DMS53 (cell line): ENCODE measurements at regions not wholly inside any gene's neighbourhood (a gene's known extent, or its start where the extent isn't known, plus 50 kb on each side); places are given as distances from the start of the nearest gene placed in this dataset.
"Not testable (repeated sequence)": the region's sequence is repeated elsewhere in the genome, so short reads cannot be mapped to it uniquely, and the experiment has no call there.

Source experiments
- DNase-seq: peaks from one replicate; lab custom pipeline; 2025; lab: John Stamatoyannopoulos, UW

DNA sequence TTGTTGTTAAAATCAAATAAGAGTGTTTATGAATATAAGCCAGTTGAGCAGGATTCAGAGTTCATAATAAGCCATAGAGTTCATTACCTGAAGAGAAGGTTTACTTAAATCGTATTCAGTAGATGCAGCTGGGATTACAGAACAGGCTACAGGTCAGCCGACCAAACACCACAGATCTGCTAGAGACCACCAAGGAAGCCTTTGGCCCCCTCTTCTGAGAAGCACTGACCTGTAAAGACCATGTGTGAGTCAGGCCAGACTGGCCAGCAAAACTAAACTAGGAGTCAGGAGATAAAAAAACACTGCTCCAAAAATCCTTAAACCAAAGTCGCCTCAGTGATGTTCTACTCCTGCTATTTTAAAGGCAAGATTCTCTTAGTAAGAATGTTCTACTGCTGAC, 1125.5 kb downstream of the FAT4 start:
- DNase-seq, result no peak

DNA sequence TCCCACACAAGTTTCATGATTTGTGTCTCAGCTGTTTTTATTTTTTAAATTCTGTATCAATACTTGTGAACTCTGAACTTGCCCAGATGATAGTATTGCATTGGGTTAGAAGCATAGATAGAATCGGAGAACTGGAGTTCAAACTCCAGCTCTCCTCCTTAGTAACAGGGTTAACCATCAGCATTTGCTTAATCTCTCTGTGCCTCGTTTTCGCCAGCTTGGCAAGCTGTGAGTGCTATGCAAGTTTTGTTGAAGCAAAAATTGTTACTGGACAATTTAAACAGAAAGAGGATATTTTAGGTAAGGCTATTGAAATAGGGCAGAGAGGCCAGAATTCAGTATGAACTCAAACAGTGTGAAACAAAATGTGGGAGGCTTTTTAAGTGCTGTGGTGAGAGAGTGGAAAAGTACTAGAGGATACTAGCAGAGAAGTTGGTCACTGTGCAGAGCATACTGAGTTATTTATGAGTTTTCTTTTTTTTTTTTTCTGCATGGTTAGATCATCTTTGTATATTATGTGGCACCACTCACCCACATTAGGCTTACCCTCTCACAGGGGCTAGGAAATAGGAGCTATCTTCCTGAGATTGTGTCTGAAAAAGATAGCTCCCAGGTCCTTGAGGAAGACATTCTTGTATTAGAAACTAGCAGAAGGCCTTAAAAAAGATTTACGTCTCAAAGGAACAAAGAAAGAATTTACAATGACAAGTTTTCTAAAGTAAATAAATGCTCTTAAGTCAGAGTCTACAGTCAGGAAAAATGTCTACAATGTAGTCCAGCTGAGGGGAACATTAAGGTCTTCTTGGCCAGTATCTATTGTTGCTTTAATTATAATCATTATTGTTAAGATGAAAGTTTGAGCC, 1126.6 kb downstream of the FAT4 start:
- DNase-seq, result no peak

DNA sequence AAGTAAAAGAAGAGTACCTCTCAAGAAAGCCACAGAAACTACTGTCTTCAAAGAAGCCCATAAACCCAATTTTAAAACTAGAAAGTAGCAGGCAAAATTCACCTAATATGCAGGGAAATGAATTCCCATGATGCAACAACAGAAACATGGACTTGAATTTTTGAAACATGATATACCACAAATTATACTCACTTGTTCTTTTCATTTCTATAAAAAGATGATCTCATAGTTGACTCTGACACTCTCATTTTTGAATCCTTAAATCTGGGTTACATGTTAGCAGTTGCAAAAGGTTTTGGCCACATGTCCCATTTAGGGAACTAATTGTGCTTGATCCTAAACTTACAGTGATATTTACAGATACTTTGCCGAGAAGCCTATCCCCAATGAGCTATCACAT, 1130.8 kb downstream of the FAT4 start:
- no peak for DNase-seq

DNA sequence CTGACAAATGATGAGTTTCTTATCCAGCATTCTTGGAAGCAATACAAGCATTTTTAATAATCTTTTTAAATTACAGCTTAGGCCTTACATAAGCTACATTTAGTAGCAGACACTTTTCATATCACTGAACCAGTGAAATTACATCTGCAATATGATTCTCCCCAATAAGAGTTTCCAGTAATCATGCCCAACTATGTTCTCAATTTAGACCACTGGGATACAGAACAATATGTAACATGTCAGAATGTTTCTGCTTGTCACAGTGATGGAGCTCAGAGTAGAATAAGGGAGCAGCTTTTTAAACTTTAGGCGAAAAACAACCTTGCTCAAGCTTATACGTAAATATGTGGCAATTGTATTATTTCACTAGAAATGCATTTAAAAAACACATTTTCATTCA, 1132.2 kb downstream of the FAT4 start:
- DNase-seq, result no peak

DNA sequence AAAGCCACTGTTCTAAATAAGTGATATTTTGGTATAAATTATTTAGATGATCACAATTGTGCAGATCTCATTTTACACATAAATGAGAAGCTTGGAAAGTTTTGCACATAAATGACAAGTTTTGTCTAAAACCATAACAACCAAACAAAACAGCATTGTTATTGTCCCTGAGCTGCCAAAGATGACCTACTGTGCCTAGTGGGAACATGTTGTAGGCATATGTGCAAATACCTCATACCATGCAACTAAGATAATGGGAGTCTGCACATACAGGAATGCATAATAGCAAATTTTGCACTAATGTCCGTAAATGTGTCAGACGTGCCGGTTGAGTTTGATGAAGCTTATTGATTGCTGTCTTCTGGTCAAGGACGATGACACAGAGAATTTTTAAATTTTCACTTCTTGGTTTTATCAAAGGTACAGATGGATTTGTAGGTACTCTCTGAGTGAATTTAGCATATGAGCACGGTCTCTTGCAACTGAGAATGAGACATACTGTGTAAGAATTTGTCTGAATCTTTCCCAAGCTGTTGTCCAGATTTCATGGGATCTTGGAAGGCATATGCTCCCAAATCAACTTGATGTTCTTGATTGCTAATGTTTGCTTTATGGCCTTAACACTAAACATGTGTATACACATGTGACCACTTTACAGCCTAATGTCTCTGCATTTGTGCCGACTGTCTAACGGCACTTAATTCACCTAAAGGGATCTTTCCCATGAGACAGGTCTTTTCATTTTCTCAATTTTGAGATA, 1133.5 kb downstream of the FAT4 start:
- DNase-seq, result no peak

DNA sequence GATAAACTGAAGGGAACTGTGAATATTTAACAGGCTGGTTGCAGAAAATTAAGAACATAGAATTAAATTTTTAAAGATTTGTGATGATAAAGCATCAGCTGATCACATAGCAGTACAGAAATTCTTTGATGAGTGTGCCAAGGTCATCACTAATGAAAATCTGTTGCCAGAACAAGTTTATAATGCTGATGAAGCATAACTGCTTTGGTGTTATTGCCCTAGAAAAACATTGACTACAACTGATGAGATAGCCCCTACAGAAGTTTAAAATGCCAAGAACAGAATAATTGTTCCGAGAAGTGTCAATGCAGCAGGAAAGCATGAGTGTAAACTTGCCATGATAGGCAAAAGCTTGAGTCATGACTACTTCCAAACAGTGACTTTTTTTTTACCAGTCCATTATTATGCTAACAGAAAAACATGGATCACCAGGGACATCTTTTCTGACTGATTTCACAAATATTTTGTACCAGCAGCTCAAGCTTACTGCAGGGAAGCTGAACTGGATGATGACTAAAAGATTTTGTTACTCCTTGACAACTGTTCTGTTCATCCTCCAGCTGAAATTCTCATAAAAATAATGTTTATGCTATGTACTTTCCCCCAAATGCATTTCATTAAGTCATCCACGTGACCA, 1136.6 kb downstream of the FAT4 start:
- no peak for DNase-seq

DNA sequence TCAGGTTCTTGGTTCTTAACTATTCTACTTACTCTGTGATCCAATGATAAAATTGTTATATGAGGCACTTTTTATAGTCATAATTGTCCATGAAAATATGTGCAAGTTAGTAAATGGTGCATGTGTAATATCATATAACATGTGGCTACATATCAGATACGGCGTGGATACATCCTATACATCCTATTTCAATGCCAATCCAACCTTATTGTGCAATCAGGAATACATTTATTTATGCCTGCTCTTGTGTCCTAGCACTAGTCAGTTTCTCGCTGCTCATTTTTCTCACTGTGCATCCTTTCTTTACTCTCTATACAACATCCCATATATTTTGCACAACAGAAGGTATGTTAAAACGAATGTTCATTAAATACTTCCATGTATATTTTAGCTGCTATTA, 1141.1 kb downstream of the FAT4 start:
- DNase-seq, result no peak

DNA sequence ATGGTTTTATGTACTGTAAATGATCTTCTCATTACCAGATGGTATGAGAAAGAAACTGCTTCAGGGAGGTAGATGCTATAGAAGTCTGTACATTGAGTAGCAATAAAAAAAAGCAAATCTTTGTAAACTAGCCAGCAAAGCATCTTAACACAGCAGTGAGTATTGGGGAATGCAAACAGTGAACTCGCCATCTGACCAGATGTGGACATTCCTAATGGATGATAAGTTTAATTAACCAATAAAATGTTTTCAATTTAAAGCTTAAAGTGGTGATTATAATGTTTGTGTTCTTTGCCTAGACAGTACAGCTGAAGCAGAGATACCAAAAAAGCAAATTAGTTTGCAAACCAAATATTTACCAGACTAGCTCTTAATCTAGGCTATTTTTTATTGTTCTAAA, 1144.2 kb downstream of the FAT4 start:
- no peak for DNase-seq

DNA sequence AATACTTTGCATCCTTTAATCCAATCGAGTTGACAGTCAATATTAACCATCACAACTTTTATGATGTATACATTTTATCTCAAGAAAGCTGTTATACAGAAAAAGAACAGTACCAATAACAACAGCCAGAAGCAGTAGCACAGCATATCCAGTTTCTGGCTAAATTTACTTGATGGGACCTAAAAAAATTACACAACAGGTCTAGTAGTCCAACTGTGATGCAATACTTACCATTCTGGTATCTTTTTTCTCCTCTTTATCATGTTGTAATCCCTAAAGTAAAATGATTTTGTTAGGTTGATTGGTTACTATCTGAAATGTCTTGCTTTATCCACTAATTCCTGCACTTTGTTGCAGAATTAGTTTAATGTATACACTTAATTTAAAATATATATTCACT, 1150.6 kb downstream of the FAT4 start:
- DNase-seq, result no peak

DNA sequence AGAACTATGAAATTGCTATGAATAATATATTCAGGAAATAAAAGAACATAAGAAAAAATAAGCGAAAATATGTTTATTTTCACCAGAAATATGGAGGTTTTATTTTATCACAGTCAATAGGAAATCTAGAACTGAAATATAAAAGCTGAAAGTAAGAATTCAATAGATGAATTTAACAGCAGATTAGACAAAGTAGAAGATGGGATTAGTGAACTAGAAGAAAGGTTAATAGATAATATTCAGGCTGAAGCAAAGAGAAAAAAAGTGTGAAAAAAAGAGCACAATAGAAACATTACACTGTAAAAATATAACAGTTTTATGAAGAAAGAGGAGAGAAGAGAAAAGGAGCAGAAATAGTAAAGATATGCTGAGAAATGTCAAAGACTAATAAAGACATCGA, 1152.1 kb downstream of the FAT4 start:
- no peak for DNase-seq

DNA sequence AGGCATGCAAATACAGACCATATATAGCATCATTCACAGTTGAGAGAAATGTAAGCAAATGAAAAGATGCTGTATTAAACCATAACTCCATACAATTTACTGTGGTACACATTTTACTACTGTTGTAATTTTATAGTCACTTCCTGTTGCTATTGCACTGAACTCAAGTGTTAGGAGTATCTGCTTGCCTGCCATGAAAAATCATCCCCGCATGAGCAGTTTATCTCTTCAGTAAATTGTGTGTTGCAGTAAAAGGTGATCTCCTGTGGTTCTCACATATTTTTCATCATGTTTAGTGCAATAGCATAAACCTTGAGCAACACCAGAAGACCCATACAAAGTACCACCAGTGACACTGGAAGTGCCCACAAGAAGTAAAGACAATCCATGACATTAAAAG, 1153.4 kb downstream of the FAT4 start:
- DNase-seq, result no peak

DNA sequence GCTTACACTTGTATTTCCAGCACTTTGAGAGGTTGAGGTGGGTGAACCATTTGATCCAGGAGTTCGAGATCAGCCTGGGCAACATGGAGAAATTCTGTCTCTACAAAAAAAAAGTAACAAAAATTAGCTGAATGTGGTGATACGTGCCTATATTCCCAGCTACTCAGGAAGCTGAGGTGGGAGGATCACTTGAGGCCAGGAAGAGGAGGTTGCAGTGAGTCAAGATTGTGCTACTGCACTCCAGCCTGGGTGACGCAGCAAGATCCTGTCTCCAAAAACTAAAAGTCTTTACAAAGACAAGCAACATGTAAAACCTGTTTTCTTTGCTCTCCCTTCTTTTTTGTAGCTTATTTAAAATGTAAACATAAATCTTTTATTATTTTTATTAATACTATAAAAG, 1156.1 kb downstream of the FAT4 start:
- no peak for DNase-seq

DNA sequence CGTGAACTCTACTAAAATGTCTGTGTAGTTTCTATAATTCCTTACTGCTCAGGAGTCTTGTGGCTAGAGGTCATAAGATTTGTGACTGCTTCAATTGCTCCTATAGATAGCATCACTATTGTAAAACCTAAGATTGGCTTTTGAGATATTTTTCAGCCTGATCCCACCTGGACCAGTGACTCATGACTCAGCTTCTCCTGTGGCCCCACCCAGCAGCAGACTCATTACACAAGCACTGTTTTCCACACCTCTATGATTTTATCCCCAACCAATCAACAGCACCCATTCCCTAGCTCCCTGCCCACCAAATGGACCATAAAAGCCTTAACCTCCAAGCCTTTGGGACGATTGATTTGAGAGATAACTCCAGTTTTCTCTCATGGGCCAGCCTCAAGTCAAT, 1157.0 kb upstream of the INTU start:
- DNase-seq, result no peak

DNA sequence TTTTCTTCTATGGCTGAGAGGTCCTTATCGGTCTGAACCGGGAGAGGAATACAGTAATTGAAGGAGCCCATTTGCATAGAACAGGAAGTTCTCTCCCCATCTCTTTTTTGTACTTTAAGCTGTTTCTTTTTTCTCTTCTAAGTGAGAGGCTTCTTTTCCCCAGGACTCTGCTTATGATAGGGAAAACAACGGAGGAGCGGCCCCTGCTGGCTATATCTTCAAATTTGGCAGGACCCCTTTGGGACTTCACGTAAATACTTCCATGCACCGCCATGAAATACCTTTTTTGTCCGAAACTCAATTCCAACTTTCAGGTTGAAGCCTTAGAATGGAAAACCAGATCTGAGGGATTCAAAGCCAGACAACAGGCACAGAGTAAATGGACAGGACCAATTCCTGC, 1153.0 kb upstream of the INTU start:
- DNase-seq, result no peak

DNA sequence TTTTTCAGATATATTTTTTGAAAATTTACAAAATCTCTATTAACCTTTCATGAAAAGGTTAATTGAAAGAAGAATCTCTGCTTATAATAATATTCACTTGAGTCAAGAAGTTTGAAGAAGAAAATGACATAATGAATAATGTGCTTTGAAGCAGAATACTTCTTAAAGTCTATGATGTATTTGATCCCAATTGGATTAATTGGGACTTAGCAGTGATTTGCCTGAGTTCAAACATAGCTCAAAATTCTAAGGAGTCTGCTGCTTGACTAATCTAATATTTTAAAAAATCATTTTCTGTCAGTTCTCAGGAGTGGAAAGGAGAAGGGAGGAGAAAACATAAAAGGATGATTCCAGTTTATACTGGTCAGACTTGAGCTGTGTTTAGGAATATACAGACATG, 1150.4 kb upstream of the INTU start:
- DNase-seq, result no peak

DNA sequence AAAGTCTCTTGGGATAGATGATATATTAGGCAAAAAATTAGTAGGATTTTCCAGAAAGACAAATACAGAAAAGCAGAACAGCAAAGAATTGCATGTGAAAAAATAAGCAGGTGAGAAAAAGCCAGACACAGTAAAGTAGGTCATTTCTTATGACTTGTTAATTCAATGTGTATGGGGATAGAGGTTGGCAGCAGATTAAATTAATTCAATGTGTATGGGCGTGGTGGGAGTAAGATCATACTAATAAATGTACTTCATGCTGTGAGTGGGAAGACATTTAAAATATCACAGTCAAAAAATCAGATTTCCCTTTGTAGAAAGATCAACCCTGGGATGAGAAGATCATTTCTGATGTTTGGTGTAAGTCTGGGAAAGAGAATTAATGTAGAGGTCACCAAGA, 1146.4 kb upstream of the INTU start:
- no peak for DNase-seq

DNA sequence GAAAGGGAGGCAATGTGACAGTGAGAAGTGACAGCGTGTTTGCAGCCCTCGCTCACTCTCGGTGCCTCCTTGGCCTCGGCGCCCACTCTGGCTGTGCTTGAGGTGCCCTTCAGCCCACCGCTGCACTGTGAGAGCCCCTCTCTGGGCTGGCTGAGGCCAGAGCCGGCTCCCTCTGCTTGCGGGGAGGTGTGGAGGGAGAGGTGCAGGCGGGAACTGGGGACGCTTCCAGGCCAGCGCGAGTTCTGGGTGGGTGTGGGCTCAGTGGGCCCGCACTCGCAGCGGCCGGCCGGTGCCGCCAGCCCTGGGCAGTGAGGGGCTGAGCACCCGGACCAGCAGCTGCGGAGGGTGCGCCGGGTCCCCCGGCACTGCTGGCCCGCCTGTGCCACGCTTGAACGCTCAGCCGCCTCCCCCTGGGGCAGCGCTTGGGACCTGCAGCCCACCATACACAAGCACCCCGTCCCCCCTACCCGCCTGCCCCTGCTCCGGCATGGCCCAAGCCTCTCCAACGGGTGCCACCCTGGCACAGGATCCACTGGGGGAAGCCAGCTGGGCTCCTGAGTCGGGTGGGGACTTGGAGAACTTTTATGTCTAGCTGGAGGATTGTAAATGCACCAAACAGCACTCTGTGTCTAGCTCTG, 1142.8 kb upstream of the INTU start:
- DNase-seq, result no peak

DNA sequence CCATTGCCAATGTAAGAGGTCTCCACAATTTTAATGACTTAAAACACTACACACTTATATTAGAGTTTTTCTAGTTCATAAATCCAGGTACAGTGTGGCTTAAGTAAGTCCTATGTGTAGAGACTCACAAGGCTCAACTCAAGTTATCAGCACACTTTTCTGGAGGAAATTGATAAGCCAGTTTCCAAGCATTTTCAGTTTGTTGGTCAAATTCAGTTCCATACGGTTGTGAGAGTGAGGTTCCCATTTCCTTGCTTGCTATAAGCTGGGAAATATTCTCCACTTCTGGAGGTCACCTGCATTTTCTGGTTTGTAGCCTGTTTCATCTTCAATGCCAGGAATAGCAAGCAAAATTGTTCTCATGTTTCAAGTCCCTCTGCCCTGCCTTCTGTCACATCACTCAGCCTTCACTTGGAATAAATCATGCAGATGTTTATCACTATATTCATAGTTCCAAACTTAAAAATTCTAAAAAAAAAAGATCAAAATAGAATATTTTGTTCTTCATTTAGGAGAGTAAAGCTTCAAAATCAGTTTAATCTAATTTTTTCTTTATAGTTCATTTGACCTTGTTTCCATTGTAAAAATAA, 1137.5 kb upstream of the INTU start:
- DNase-seq, result no peak

DNA sequence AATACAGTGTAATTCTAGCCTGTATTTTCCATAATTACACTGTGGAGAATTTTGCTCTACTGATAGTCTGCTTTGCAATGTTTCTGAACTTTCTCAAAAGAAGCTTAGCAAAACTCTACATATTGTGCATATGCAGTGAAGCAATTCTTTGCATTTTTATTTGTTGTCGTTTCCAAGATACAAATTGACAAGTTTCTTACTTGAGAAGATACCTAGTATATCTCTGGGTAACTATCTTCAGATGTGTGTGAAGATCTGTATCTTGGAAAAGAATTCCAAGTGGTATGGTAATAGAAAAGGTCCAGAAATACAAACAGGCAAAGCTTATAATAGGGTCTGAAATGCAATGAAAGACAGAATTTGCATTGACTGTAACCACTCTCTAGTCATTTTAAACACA, 1119.8 kb upstream of the INTU start:
- no peak for DNase-seq

DNA sequence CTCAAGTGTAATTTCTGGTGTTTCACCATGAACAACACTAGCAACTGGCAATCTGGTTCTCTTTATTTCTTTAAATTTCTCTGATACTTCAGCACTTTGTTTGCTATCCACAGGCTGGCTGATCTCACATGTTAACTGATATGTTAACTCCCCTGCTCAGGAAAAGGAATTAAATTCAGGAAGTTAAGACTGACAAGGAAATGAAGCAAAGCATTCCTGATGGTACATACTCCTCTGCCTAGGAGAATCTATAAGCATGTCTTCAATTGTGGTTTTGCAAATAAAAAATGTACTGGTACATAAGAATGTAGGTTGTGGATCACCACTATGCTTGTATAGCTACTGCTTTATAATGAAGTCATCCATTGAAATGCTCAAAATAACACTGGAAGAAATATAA, 1119.2 kb upstream of the INTU start:
- no peak for DNase-seq

DNA sequence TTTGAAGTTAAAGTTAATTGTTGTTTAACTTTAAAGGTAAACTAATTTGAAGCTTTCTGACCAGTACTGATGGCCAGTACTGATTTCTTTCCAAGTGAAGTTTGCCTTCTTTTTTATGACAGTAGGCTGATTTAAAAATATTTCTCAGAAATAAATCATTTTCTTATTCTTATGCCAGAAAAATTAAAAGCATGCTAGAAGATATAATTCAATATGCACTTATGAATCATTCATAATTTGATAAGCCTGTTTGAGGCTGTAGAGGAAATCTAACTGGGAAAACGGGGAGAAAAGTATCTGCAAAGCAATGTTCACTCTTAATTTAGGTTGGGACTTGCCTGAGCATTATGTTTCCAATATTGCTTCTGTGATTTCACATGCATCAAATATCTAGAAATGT, 1112.0 kb upstream of the INTU start:
- DNase-seq, result no peak

DNA sequence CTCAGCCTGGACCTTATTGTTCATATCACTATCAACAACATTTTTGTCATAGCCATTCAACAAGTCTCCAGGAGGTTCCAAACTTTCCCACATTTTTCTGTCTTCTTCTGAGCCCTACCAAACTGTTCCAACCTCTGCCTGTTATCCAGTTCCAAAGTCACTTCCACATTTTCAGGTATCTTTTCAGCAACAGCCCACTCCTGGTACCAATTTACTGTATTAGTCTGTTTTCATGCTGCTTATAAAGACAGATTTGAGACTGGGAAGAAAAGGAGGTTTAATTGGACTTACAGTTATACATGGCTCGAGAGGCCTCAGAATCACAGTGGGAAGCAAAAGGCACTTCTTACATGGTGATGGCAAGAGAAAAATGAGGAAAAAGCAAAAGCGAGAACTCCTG, 1107.4 kb upstream of the INTU start:
- DNase-seq, result not testable (repeated sequence)
